ENCODE measurements at regions not wholly inside any gene's neighbourhood (a gene's known extent, or its start where the extent isn't known, plus 50 kb on each side); places are given as distances from the start of the nearest gene placed in this dataset.

- no peak for DNase-seq (ENCODE audit: low read depth)
Observed at GRCh38 chr16:86868070-86868469, 289.7 kb downstream of the FOXL1 start.

- DNase-seq (ENCODE audit: low read depth), result no peak
Observed at GRCh38 chr16:86868786-86869185, 290.4 kb downstream of the FOXL1 start.

- no peak for DNase-seq (ENCODE audit: low read depth)
Observed at GRCh38 chr16:86869288-86870022, 291.1 kb downstream of the FOXL1 start.

- no peak for DNase-seq (ENCODE audit: low read depth)
Observed at GRCh38 chr16:86870380-86870779, 292.0 kb downstream of the FOXL1 start.

GRCh38 chr16:86872131-86872530 is 293.8 kb downstream of the FOXL1 start:
- DNase-seq (ENCODE audit: low read depth), result no peak

GRCh38 chr16:86872833-86873232 is 294.5 kb downstream of the FOXL1 start:
- no peak for DNase-seq (ENCODE audit: low read depth)

GRCh38 chr16:86874141-86874540 is 295.8 kb downstream of the FOXL1 start:
- no peak for DNase-seq (ENCODE audit: low read depth)

- DNase-seq (ENCODE audit: low read depth), result no peak
Observed at GRCh38 chr16:86876499-86876898, 298.1 kb downstream of the FOXL1 start.

GRCh38 chr16:86877108-86877507 is 298.8 kb downstream of the FOXL1 start:
- no peak for DNase-seq (ENCODE audit: low read depth)

GRCh38 chr16:86877835-86878234 is 299.5 kb downstream of the FOXL1 start:
- DNase-seq (ENCODE audit: low read depth), result no peak

GRCh38 chr16:86878236-86879080 is 300.1 kb downstream of the FOXL1 start:
- no peak for DNase-seq (ENCODE audit: low read depth)

- no peak for DNase-seq (ENCODE audit: low read depth)
Observed at GRCh38 chr16:86879268-86879667, 300.9 kb downstream of the FOXL1 start.

GRCh38 chr16:86880316-86881117 is 302.2 kb downstream of the FOXL1 start:
- DNase-seq (ENCODE audit: low read depth), result no peak

- no peak for DNase-seq (ENCODE audit: low read depth)
Observed at GRCh38 chr16:86881118-86881510, 302.8 kb downstream of the FOXL1 start.

GRCh38 chr16:86881861-86882273 is 303.5 kb downstream of the FOXL1 start:
- peak; percentile 15 for DNase-seq (ENCODE audit: low read depth)

- DNase-seq (ENCODE audit: low read depth), result peak; percentile 19
Observed at GRCh38 chr16:86882586-86883280, 304.4 kb downstream of the FOXL1 start.

- DNase-seq (ENCODE audit: low read depth), result no peak
Observed at GRCh38 chr16:86883583-86884389, 305.4 kb downstream of the FOXL1 start.

- DNase-seq (ENCODE audit: low read depth), result no peak
Observed at GRCh38 chr16:86884390-86884650, 306.0 kb downstream of the FOXL1 start.

- DNase-seq (ENCODE audit: low read depth), result no peak
Observed at GRCh38 chr16:86885139-86885538, 306.8 kb downstream of the FOXL1 start.

- DNase-seq (ENCODE audit: low read depth), result no peak
Observed at GRCh38 chr16:86886651-86887050, 308.3 kb downstream of the FOXL1 start.

- DNase-seq (ENCODE audit: low read depth), result no peak
Observed at GRCh38 chr16:86887416-86887815, 309.1 kb downstream of the FOXL1 start.
